ENCODE measurements at regions not wholly inside any gene's neighbourhood (a gene's known extent, or its start where the extent isn't known, plus 50 kb on each side); places are given as distances from the start of the nearest gene placed in this dataset.

DNA sequence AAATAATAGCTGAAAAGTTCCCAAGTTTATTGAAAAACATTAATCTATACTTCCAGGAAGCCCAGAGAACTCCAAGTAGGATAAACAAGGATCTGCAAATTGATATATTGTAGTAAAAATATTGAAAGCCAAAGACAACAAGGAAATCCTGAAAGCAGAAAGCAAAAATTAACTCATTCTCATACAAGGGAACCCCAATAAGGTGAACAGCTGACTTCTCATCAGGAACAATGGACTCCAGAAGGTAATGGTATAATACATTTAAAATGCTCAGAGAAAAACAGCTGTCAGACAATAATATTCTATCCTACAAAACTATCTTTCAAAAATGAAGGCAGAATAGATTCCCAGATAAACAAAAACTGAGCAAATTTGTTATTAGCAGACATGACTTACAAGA is 138.1 kb upstream of the BMP4 start:
- no peak for DNase-seq

DNA sequence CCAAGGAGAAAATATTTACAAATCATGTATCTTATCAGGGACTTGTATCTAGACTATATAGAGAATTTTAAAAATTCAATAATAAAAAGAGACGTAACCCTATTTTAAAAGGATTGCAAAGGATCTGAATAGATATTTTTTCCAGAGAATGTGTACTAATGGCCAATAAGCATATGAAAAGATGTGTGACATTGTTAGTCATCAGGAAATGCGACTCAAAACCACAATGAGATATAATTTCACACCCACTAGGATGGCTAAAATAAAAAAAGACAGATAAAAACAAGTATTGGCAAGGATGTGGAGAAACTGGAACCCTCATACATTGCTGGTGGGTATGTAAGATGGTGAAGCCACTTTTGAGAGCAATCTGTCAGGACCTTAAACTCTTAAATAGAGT is 141.9 kb upstream of the BMP4 start:
- DNase-seq, result no peak

DNA sequence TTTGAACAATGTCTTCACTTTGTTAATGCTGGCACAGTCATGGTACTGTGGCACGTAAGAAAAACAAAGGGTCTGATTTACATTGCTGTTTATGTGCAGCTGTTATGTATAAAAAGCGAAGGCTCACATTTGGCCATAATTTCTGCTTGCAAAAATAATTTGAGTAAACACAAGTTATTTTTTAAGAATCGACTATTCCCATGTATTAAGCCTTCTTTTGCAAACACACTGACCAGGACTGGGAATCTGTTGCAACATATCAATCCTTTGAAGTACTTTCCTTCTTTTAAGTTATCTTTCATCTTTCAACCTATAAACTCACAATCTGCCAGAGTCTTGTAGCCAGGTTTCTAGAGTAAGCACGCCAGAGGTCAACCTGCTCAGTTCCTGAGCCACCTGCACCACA is 145.4 kb upstream of the BMP4 start:
- DNase-seq, result no peak

DNA sequence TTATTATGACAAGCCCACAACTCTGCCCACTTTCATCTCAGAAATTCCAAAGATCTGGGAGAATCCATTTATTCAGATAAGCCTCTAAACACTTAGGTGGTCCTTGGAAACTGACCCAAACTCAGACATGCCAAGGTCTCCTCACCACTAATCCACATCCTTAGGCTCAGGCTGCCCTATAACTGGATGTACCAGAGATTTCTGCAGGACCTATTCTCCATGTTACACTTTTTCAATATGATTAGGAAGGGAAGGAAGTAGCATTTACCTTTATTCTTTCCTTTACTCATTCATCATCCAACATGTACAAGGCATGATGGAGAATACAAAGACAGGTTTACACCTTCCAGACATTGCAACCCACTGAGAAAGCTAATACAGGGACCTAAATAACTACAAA is 145.9 kb upstream of the BMP4 start:
- no peak for DNase-seq

DNA sequence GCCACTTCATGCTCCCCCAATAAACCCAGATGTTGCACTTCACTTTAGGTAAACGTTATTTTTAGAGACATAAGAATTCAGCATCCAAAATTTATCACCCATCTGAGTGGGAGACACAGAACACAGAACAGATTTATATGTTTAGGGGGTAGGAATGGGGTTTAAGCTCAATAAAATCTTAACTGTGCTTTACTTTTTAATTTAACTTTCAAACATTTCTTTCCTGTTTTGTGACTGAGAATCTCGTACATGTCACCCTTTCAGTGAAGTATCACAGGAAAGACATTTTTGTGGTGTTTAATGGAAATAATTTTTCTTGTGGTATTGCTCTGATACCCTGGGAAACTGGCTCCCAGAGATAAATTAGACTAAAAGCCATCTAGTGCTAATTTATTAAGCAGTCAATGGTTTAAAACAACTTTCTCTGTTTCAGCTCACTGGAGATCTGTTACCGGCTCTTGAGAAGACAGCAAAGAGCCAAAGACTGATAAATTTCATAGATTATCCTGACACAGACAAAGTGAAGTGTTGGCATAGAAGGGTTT is 148.0 kb upstream of the BMP4 start:
- DNase-seq, result no peak

DNA sequence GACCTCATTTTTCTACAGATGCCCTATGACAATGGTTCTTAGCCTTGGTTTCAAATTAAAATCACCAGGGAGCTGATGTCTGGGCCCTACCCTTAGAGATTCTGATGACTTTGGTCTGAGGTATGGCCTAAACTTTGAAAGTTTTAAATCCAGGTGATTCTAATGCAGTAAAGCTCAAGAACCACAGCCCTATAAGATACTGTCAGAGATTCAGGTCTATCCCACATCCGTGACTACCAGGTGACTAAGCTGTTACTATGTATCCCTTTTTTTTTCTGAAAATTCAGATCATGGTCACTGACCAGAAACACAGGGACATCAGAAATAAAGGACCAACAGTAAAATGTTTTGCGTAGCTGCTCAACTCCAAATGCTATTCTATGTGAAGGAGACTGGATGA is 148.8 kb upstream of the BMP4 start:
- DNase-seq, result no peak

DNA sequence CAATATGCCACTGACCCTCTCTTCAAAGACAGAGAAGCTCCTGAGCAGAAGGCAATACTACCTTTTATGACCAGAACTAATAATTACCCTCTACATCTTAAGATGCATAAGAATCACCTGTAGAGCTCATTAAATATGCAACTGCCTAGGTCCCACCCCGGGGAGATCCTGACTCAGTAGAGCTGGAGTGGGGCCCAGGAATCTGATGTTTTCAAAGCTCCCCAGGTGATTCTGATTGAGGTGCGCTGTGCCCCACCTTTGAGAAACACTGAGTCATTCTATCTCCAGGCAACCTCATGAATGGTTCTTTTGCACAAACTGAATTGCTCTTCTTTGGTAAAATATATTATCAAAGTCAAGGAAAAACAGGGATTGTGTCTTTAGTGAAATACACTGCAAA is 149.3 kb upstream of the BMP4 start:
- DNase-seq, result no peak

DNA sequence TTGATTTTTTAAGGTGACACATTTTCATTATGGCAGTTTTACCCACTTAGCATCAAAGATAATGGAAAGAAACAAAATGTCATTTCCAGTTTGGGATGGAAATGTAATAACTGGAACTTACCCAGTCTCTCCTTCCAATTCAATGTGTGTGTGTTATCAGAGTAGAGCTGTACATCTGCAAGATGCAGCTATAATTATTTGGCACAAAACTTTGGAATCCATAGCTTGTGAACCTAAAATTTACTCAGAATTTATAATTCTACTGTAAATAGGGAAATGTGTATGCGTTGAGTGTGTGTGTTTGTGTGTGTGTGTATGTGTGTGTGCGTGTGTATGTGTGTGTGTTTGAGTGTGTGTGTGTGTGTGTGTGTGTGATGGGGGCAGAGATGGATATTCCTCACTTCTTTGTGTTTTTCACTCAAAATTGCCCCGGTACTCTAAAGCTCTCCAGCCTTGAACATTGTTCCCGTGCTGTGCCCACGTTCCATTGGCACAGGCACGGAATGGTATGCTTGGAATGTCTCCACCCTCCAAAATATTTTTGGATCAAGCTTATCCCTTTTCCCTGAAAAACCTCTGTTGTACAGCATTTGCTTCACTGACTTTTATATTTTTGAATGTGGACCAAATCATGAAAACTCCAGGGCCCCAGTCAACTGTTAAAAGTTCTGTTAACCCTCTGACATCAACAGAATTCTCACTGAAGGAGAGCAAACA is 150.2 kb upstream of the BMP4 start:
- DNase-seq, result no peak

DNA sequence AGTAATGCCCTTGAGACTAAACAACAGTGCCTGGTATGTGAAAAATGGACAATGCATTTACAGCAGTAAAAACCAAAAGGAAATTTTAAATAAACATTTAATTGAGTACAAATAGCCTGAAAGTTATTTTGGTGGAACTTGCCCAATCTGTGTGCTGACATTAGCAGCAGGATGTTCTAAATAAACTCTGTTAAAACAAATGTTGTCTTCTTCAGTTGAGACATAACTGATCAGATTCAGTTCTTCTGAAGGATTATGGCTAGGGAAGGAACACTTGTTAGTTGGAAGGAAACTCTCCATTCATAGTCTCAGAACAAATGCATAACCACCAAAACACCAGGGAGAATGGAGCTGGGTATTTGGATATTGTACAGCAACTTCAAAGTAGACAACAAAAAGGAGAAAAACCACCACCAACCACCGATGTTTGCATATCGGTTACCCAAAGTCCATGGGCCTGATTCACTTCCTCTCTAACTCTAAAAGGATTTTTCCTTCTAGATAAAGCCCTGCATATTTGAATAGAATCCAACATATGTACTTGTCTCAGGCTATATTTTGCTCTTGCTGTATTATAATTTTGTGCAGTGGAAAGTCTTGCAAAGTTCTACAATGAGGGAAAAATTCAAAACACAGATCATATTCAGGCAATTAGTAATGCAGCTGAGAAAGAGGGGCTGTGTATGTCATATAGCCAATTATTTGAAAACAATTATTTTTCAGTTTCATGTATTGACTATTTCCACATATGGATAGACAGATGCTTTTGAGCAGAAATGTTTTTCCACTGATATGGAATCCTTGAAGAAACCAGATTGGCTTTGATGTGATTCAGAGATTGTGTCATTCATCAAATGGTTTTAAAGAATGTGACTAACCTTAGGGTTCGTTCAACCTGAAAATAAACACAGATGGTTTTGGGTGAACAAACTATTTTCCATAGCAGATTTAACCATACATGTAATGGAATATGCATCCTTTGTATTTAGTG is 152.2 kb upstream of the BMP4 start:
- no peak for DNase-seq

DNA sequence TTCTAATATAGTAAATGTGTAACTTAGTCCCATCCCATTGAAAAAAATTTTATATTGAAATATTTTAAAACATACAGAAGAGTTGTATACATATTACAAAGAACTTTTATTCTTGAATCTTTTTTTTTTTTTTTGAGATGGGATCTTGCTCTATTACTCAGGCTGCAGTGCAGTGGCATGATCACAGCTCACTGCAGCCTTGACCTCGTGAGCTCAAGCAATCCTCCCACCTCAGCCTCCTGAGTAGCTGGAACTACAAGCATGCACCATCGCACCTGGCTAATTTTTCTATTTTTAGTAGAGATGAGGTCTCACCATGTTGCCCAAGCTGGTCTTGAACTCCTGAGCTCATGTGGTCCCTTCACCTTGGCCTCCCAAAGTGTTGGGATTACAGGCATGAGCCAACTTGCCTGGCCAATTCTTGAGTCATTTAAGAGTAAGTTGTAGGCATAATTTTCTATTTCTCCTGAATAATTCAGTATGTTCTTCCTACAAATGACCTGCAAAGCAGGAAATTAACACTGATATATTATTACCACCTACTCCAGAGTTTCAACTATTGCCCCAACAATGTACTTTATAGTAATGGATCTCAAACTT is 153.0 kb upstream of the BMP4 start:
- no peak for DNase-seq

DNA sequence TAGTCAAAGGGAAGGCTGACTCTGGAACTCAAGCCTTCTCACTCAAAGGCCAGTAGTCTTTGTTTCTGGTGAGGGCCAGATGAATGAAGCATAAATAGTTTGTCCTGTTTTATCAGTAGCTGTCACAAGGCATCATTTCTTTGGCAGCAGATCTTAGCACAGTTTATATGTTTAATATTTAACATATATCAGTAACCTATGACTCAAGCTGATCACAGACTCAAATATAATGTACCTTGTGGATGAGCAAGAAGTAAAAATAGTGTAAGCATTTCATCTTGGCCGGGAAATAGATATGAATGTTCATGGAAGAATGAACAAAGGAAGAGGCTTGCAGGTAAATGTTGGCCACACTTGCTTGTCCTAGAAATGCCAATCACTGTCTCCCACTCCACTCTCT is 158.3 kb upstream of the BMP4 start:
- DNase-seq, result no peak

DNA sequence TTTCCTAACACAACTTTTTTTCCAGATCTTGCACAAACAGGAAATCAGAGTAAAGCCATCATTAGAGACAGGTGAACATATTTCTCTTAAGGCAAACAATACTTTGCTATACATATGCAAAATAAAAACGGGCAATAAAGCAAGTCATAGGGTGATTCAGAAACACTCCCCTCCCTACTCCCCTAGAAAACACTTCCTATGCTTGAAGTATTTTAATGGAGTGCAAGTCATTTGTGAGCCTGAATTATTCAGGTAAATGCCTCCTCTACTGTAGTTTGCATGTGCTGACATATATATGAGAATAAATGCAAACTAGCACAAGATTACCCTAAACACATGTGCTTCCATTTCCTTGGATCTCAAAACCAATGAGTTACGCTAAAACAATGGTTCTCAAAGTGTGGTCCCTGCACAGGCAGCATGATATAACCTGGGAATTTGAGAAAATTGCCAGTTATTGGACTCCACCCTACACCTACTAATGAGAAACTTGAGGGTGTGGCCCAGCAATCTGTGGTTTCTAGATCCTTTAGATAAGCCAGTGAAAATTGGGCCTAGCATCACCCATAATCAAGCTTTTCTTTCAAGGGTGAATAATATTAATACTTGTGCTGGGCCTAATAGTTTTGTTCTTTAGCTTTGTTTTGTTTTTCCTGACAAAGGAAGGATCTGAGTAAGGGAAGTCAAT is 159.7 kb upstream of the BMP4 start:
- DNase-seq, result no peak

DNA sequence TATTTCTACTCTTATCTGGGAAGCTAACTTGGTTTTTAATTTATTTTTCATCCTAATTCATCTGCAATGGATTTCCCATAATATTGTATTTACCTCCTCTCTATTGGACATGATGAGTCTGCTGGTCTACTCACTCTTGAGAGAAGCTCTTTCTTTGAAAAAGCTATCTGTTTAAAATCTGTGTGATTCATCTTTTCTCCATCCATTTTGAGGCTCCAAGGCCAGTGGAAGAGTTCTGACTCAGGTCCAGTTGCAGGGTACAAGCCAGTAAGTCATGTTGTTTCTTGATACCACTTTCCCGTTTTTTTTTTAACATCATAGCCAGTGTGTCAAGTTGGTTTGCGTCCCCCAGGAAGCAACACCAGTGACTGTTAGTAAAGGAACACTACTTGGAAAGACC is 160.3 kb upstream of the BMP4 start:
- no peak for DNase-seq

DNA sequence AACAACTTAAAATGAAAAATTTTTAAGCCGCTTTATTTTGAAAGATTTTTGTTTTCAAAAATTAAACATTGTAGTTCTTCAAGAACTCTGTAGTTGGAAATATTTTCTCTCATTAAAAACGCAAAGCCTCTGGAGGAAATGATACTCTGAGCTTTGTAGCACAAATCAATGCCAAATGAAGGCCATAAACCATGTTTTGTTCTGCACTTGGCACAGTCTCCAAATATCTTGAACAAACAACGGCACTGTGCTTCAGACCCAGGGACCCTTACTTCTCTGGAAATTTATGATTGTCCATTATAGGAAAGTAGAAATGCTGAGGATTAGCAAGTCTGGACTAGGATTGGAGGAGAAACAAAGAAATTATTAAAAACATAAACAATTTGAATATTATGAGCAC is 160.8 kb upstream of the BMP4 start:
- no peak for DNase-seq

DNA sequence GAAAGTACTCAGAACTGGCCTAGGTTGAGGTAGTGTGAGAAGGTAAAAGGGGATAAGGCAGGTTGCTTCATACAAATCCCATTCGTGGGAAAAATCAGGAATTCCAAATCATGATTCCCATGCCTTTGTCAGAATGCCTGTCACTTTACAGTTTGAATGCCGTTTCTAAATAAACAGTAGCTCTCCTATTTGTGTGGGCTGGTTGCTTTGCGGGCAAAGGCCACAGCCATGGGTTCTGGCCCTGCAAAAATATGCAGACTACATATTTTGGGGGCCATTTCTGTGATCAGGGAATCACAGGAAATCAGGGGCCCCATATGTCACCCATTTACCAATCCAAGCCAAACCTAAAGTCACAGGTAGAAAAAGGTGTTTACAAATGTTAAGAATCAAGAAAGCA is 161.3 kb upstream of the BMP4 start:
- DNase-seq, result no peak

DNA sequence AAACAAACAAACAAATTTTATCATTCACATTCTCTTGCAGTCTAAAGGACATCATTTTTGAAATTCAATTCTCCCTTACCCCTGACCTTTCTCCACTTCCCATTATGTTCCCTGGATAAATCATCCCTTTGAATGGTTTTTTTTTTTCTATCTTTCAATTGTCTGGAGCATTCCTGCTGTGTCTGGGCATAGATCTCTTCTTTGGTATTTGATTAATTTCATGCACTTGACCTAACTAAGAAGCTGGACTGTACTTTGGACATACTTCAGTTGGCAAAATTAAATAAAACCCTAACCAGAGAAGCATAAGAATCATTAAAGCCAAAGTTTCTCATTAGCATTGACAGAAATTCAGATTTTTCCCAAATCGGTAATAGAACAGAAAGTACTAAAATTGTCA is 163.6 kb upstream of the BMP4 start:
- no peak for DNase-seq

DNA sequence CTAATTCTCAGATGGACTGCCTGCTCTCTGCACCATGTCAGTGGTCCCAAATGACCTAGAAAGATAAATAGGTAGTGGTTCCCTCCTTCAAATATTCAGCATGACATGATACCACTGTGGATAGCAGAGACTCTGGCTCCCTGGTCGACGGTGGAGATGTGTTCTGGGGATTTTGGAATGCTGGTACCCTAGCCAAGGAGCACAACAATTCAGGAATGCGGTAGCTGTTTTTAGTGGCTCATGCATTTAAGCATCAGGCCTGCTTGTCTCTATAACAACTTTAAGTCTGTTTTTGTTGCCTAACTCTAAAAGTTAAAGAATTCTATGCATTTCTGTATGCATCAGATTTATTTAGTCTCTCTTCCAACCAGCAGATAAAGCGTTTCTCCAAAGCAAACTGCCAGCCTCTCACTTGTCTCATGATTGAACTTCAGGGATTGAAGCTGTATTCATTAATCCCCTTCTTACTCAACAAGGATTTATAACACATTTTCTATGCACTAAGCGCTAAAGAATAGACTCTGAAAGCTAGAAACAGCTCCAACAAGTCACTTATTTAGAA is 164.9 kb upstream of the BMP4 start:
- no peak for DNase-seq

DNA sequence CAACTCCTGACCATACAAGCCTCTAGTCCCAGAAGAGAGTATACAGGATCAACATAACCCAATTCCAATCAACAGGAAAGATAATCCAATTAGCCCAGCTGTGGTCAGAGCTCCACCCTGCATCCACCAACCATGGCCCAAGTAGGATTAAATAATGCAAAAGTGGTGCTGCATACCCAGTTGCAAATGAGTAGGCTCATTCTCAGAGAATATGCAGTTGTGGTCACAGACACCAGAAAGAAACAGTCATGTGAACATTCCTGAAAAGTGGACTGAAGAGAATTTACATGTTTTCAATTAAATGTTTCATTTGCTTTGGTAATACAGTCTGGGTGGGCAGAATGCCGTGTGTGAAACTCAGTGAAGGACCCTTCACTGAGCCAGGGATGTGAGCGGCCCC is 167.2 kb upstream of the BMP4 start:
- DNase-seq, result no peak

DNA sequence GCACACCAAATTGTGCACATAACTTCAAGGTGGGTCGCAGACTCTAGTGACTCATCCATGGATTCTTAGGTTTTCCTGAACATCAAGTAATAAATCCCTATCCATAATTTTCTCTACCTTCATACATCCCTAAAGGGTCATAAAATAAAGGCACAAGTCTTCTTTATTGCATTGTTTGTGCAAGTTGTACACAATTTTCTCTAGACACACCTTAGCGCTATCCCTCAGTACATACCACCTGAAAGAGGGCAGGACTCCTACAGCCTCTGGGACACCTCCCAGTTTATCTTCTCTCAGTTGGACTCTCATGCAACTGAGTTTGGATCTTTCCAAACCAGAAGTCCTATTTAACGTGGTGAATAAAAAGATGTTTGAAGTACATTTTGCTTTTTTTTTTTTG is 168.5 kb upstream of the BMP4 start:
- no peak for DNase-seq

DNA sequence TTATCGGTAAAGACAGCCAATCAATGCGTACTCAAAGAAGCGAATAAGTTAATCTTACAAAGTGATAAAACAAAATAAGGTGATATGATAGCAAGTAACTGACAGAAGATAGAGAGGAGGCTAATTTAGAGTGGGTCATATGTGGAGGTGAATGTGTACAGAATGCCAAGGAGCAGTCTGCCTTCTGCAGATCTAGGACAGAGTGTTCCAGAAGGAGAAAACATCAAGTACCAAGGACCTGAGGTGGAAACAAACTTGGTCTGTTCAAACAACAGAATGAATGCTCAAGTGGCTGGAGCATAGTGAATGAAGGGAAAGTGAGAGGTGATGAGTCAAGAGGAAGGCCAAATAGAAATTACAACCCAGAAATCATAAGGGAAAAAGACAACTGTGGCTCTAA is 170.3 kb upstream of the BMP4 start:
- no peak for DNase-seq

DNA sequence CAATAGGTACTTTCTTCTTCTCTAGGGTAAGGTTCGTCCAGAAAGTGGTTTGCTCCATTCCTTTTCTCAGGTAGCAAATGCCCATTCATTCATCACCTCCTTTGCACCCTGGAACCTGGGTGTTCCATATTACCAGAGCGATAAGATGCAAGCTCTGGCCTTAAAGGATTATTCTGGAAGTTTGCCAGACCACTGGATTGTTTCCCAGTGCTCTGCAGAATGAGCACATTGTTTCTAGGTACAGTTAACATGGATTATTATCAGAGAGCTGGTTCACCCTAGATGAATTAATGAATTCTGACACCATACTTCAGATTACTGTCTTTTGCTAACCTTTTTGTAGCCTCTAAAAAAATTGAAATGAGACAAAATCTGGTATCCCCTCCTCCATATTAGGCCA is 170.9 kb upstream of the BMP4 start:
- DNase-seq, result no peak

DNA sequence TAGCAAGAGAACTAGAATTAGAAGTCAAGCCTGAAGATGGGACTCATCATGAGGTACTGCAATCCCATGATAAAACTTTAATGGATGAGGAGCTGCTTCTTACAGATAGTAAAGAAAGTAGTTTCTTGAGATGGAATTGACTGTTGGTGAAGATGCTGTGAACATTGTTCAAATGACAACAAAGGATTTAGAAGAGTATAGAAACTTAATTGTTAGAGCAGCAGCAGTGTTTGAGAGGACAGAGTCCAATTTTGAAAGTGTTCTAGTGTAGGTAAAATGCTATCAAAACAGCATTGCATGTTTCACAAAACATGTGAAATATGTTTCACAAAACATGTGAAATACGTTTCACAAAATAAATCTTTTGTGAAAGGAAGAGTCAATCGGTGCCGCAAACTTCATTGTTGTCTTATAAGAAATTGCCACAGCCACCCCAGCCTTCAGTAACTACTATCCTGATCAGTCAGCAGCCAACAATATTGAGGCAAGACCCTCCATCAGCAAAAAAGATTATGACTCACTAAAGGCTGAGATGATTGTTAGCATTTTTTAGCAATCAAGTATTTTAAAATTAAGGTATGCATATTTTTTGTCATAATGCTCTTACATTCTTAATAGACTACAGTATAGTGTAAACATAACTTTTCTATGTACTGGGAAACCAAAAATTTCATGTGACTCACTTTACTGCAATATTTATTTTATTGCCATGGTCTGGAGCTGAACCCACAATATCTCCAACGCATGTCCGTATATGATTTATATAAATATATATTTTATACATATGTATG is 173.4 kb upstream of the BMP4 start:
- DNase-seq, result no peak

Data from stimulated activated CD4-positive, alpha-beta T cell treated with anti-CD3 and anti-CD28 coated beads, Interleukin-2, amount 100 ng/mL, for 24 hours (primary cell).